Ovary (tissue), 7 donors: ENCODE measurements at regions not wholly inside any gene's neighbourhood (a gene's known extent, or its start where the extent isn't known, plus 50 kb on each side); places are given as distances from the start of the nearest gene placed in this dataset.

ENCODE experiments used
- DNase-seq, 5 donors: peaks; one replicate each; pipeline ENCODE4 v3.0.0-alpha.2; 2019 to 2020
- H3K27ac ChIP-seq, 2 donors: fragments of 200-600 bp; one replicate each; pipeline versions ENCODE4 v1.5.1 to v1.8.0; 2019 to 2022
- H3K27me3 ChIP-seq: fragments of 200-600 bp; one replicate; pipeline ENCODE4 v1.8.0; 2022
- H3K36me3 ChIP-seq: fragments of 200-600 bp; sonication (generic); one replicate; pipeline ENCODE4 v1.5.1; 2019
- H3K4me1 ChIP-seq: one replicate; pipeline ENCODE4 v1.8.1; 2013; ENCODE audit warnings: mild to moderate bottlenecking, moderate library complexity; ENCODE audit not compliant: insufficient read depth
- H3K4me3 ChIP-seq: fragments of 200-600 bp; sonication (generic); one replicate; pipeline ENCODE4 v1.5.1; 2017
- H3K9me3 ChIP-seq, 2 donors: fragments of 200-600 bp in 1 of 2; sonication (generic) in 1 of 2; one replicate each; pipeline versions ENCODE4 v1.5.1 to v1.8.1; 2013 to 2019; ENCODE audit warnings: mild to moderate bottlenecking in 1 of 2, moderate library complexity in 1 of 2
- EP300 ChIP-seq: sonication (generic); formaldehyde crosslinking; IDR thresholded peaks from one replicate; pipeline ENCODE4 v1.6.1; 2017; ENCODE audit warnings: antibody characterized with exemption
- POLR2A ChIP-seq: fragments of 450-650 bp; IDR thresholded peaks from one replicate; pipeline ENCODE4 v1.6.1; 2017; ENCODE audit warnings: antibody characterized with exemption, mild to moderate bottlenecking, moderate library complexity
- WGBS, 3 donors: extraction: QIAGEN DNeasy Blood & Tissue Kit in 1 of 3; methylation state at CpG; one replicate each; pipeline versions ENCODE4 v1.1.5 to v1.1.7; 2013 to 2017; 5-methylcytosine and 5-hydroxymethylcytosine counted together
- intact Hi-C, 4 donors: fragments of 100-400 bp; cut with DNase I; formaldehyde crosslinking; loops; one replicate each; pipeline versions ENCODE4 v1.11.0 to v1.15.1; 2022 to 2023
- TF ChIP-seq, protein P1 (sequence below), 3 donors: fragments of 450-650 bp in 2 of 3; fragments of 200-600 bp in 1 of 3; IDR thresholded peaks; one replicate each; pipeline versions ENCODE4 v1.5.1 to v1.8.0; 2016 to 2022; ENCODE audit warnings: antibody characterized with exemption in 3 of 3, mild to moderate bottlenecking in 1 of 3
- donor health status: DM: no; HTN: no; CAD: no; lungs with moderate emphysema.
- donor health status: DM: no; HTN: no; CAD: no.
- donor health status: Bipolar disorder and iron deficiency.
- donor health status: DM: no; HTN: no; CAD: no.
- donor health status: DM: yes; HTN: yes; CAD: no.

DNA sequence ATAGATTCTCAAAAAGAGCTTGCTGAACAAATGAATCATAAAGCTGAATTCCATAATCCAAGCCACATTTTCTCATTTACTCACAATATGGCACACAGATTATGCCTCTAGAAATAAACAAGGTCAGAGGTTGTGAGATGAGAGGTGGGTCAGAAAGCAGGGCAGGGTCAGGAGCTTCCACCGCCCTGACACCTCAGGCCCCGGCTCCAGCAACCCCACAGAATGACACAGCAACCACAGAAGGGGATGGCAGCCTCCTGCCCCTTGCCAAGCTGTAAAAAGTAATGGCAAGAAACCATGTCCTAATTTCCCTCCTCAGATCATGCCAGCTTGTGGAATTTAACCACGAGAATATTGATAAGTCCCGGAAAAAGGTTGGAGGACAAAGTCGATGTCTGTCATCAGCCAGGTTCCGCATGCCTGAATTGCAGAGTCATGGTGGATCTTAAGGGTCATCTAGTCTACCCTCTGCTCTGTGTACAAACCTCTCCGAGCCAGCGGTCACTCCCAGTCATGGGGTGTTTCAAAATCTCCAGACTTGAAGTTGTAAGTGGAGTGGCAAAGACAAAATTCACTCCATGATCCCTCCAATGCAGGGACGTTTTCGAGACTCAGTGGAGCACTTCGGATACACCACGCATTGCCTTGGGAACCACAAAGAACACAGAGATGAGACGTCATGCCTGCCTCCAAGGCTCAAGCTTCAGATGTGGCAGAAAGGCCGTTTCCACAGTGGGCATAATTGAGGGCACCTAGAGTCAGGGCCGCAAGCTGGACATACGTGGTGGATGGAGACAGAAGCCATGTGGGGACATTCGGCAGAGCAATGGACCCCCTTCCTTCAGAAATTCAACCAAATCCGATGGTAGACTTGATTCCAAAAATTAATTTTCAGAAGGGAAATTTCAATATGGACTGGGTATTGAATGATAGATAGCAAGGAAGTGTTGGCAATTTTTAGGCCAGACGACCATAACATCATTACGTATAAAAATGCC is 254.0 kb downstream of the TOMM20 start:
- H3K4me3 ChIP-seq: no peak overlapping the region
- H3K27ac ChIP-seq: no peak overlapping the region
- H3K9me3 ChIP-seq: no peaks in the 10 kb centered on the region
- H3K4me1 ChIP-seq: peaks cover 1% of the 10 kb centered on the region
- 94 to 96% (median 94%) methylated on average over 20 of the region's 20 CpGs for WGBS, 3 donors
- no peaks in the 10 kb centered on the region for H3K27me3 ChIP-seq
- no peak for TF ChIP-seq EP300
- no peak for TF ChIP-seq POLR2A
- TF ChIP-seq, protein P1, sequence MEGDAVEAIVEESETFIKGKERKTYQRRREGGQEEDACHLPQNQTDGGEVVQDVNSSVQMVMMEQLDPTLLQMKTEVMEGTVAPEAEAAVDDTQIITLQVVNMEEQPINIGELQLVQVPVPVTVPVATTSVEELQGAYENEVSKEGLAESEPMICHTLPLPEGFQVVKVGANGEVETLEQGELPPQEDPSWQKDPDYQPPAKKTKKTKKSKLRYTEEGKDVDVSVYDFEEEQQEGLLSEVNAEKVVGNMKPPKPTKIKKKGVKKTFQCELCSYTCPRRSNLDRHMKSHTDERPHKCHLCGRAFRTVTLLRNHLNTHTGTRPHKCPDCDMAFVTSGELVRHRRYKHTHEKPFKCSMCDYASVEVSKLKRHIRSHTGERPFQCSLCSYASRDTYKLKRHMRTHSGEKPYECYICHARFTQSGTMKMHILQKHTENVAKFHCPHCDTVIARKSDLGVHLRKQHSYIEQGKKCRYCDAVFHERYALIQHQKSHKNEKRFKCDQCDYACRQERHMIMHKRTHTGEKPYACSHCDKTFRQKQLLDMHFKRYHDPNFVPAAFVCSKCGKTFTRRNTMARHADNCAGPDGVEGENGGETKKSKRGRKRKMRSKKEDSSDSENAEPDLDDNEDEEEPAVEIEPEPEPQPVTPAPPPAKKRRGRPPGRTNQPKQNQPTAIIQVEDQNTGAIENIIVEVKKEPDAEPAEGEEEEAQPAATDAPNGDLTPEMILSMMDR (IDR thresholded peaks at IDR 0.05): no peak
- intact Hi-C loops: loop anchor here in 1 of 4 donors (10.0 kb wide), 1 partner anchor 130 kb away; no protein-coding TSS in a partner anchor
- no peaks in the 10 kb centered on the region for H3K36me3 ChIP-seq
- no peak for DNase-seq

DNA sequence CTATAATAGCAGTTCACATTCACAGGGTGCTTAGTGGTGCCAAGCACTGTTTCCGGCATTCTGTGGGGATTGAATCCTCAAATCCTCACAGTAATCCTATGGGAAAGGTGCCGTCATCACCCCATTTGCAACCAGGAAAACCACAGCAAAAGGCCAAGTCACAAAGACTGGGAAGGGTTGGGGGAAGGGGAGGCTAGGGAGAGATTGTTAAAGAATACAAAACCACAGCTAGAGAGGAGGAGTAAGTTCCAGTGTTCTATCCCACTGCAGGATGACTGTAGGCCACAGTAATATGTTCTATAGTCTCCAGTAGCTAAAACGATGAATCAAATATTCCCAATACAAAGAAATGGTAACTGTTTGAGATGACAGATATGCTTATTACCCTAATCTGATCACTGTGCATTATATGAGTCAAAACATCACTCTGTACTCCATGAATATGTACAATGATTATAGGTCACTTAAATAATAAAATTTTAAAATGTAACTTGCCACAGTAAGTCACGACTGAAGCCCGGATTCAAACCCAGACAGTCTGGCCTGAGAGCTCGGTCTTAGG is 256.8 kb downstream of the TOMM20 start:
- H3K9me3 ChIP-seq: no peaks in the 10 kb centered on the region
- DNase-seq: no peak
- H3K4me1 ChIP-seq: peaks cover 1% of the 10 kb centered on the region
- no peaks in the 10 kb centered on the region for H3K27me3 ChIP-seq
- H3K36me3 ChIP-seq: no peaks in the 10 kb centered on the region
- H3K27ac ChIP-seq: no peak overlapping the region
- no peak overlapping the region for H3K4me3 ChIP-seq
- 91 to 93% (median 91%) methylated on average over 6 of the region's 6 CpGs for WGBS, 3 donors
- TF ChIP-seq EP300 (no peak), POLR2A (no peak)
- TF ChIP-seq, protein P1 (IDR thresholded peaks at IDR 0.05): no peak
- intact Hi-C loops: loop anchor here in 1 of 4 donors (10.0 kb wide), 1 partner anchor 127 kb away; no protein-coding TSS in a partner anchor

DNA sequence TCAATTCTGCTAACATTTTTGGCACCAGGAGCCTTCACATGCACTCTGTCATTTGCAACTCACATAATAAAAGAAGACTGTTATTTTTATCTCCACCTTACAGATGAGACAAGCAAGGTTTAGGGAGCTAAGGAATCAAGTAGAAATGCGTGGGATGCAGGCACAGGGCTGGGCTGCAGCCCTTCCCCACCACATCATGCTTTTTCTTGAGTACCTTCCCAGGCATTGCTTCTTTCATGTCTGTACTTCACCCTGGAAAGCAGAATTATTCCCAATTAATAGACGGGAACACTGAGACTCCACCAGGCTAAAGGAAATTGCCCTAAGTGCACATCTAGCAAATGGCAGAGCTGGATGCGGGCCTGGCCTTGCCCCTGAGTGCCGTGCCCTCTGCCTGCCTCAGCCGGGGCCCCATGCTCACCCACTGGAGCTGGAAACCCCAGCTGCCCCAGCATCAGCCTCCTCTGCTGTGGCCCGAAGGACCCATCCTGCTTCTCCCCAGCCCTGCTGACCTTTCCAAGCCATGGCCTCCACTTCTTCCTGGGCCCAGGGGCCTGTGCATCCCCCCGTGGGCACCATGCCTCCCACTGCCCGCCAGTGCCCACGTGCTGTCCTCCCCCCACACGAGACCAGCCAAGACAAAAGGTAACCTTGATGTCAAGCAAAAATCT is 257.5 kb downstream of the TOMM20 start:
- no peak for TF ChIP-seq EP300
- Histone ChIP-seq H3K4me1 (peaks cover 2% of the 10 kb centered on the region), H3K4me3 (no peak overlapping the region), H3K36me3 (no peaks in the 10 kb centered on the region), H3K27ac (no peak overlapping the region), H3K27me3 (no peaks in the 10 kb centered on the region), H3K9me3 (no peaks in the 10 kb centered on the region)
- no peak for DNase-seq
- intact Hi-C loops: loop anchor here in 1 of 4 donors (10.0 kb wide), 1 partner anchor 126 kb away; no protein-coding TSS in a partner anchor
- 78 to 87% (median 84%) methylated on average over 10 of the region's 10 CpGs for WGBS, 3 donors

DNA sequence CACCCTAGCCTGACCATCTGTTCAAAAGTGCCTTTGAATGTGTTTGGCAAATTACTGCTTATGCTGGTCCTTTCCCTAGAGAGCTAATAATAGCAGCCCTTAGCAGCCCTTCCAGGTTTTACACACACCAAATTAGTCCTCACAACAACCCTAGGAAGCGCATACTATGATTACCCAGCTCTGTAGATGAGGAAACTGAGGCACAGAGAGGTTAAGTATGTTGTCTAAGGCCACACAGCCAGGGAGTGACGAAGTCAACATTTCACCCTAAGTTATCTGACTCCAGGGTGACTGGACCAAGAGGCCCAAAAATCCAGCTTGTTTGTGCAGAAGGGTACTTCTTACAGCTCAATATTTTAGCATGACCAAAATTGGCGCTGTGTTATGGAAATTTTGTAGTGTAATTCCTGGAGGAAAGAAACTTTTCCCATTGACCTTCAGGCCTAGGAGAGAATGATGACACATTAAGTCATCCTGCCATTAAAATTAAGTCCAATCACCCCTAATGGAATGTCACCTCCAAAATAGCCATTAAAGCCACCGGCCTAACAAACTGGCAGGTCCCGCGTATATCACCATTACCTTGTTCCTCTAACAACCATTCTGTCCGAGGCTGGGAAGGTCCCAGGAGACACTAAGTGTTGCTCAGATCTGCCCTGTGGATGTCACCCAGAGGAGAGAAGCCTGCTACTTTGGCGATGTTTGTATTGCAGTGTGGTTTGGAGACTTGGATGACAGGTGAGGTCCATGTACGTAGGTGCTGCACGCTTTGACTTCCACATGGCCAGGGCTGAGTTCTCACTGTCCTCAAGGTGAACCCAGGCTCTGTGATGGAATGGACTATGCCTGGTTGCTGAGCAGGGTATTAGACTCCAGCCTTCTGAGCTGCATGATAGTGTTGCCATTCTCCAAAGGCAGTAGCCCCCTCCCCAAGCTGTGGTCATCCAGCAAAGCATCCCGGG is 258.3 kb downstream of the TOMM20 start:
- H3K27me3 ChIP-seq: no peaks in the 10 kb centered on the region
- no peak overlapping the region for H3K4me3 ChIP-seq
- H3K9me3 ChIP-seq: no peaks in the 10 kb centered on the region
- H3K27ac ChIP-seq: no peak overlapping the region
- 91 to 92% (median 91%) methylated on average over 11 of the region's 11 CpGs for WGBS, 3 donors
- TF ChIP-seq EP300 (no peak), POLR2A (no peak)
- TF ChIP-seq, protein P1 (IDR thresholded peaks at IDR 0.05): no peak
- H3K4me1 ChIP-seq: peaks cover 1% of the 10 kb centered on the region
- DNase-seq: no peak
- intact Hi-C loops: loop anchor here in 1 of 4 donors (10.0 kb wide), 1 partner anchor 126 kb away; no protein-coding TSS in a partner anchor
- no peaks in the 10 kb centered on the region for H3K36me3 ChIP-seq
